ENCODE measurements at regions not wholly inside any gene's neighbourhood (a gene's known extent, or its start where the extent isn't known, plus 50 kb on each side); places are given as distances from the start of the nearest gene placed in this dataset.

GRCh38 chr6:87870556-87870955 is 168.5 kb upstream of the AKIRIN2 start:
- TF ChIP-seq EZH2 (IDR thresholded peaks at IDR 0.05; ENCODE audit: borderline replicate concordance, low read depth, low read length, severe bottlenecking): no peak
- TF ChIP-seq CTCF (IDR thresholded peaks at IDR 0.05; ENCODE audit: borderline replicate concordance, extremely low read depth, low read length, poor library complexity, severe bottlenecking): no peak

All from DND-41 (cell line).